T-cell (primary cell): ENCODE measurements at regions not wholly inside any gene's neighbourhood (a gene's known extent, or its start where the extent isn't known, plus 50 kb on each side); places are given as distances from the start of the nearest gene placed in this dataset.
"Not testable (repeated sequence)": the region's sequence is repeated elsewhere in the genome, so short reads cannot be mapped to it uniquely, and the experiment has no call there.

Experiments used
- ATAC-seq, 4 experiments: fragments of 200-7000 bp in 3 of 4; fragments of 150-1000 bp in 1 of 4; cut with Tn5 transposase; replicated peaks in 1 of 4; 1 replicate in 3 of 4; 2 replicates in 1 of 4; pipeline ENCODE4 v1.10.0; 2021; ENCODE audit warnings: moderate library complexity in 3 of 4, mild to moderate bottlenecking in 2 of 4, moderate number of reproducible peaks in 1 of 4
- CTCF ChIA-PET, 2 donors: fragments of 300-600 bp; sonication (Branson Sonifier 250); formaldehyde crosslinking; loops; one replicate each; lab custom pipeline; 2022; ENCODE audit warnings: antibody characterized with exemption in 2 of 2; lab: Charles Lee
- POLR2A ChIA-PET, 2 donors: fragments of 300-600 bp; sonication (Branson Sonifier 250); formaldehyde crosslinking; loops; one replicate each; lab custom pipeline; 2022; ENCODE audit warnings: antibody characterized with exemption in 2 of 2; lab: Charles Lee
- DNase-seq, 35 experiments: peaks; one replicate each; pipeline versions ENCODE4 v3.0.0 to v3.0.0-alpha.2; 2013 to 2023
- H3K27ac ChIP-seq: one replicate; pipeline ENCODE4 v1.5.1; 2013; ENCODE audit warnings: low read length
- H3K27me3 ChIP-seq, 2 experiments: replicated peaks in 1 of 2; 1 replicate in 1 of 2; 2 replicates in 1 of 2; pipeline versions ENCODE4 v1.6.1 to v1.7.0; 2013; ENCODE audit warnings: low read length in 1 of 2, mixed read lengths in 1 of 2; ENCODE audit not compliant: control insufficient read depth in 2 of 2, insufficient read depth in 2 of 2; ENCODE audit errors: extremely low read depth in 1 of 2
- H3K36me3 ChIP-seq, 2 donors: 1 replicate in 1 of 2; 2 replicates in 1 of 2; pipeline versions ENCODE4 v1.6.1 to v1.7.0; 2013; ENCODE audit warnings: low read length in 1 of 2; ENCODE audit not compliant: control insufficient read depth in 2 of 2, insufficient read depth in 1 of 2; ENCODE audit errors: extremely low read depth in 1 of 2
- H3K4me1 ChIP-seq, 2 experiments: 1 replicate in 1 of 2; 2 replicates in 1 of 2; pipeline versions ENCODE4 v1.6.1 to v1.7.0; 2013; ENCODE audit warnings: low read length in 2 of 2, mixed read lengths in 1 of 2; ENCODE audit not compliant: insufficient read depth in 2 of 2, control insufficient read depth in 1 of 2; ENCODE audit errors: extremely low read depth in 1 of 2
- H3K4me3 ChIP-seq, 2 donors: 1 replicate in 1 of 2; 2 replicates in 1 of 2; pipeline versions ENCODE4 v1.5.1 to v1.7.0; 2013; ENCODE audit warnings: mild to moderate bottlenecking in 2 of 2, low read length in 1 of 2, moderate library complexity in 1 of 2; ENCODE audit not compliant: control insufficient read depth in 1 of 2; ENCODE audit errors: extremely low read depth in 1 of 2
- H3K9me3 ChIP-seq: 2 replicates; pipeline ENCODE4 v1.7.0; 2013
- H3K27ac Mint-ChIP-seq, 2 donors: one replicate each; pipeline ENCODE4 v1.8.0; 2020 to 2021; ENCODE audit warnings: mild to moderate bottlenecking in 2 of 2, mixed read lengths in 2 of 2
- H3K27me3 Mint-ChIP-seq, 2 donors: one replicate each; pipeline ENCODE4 v1.8.0; 2021 to 2022; ENCODE audit warnings: mixed read lengths in 2 of 2
- H3K36me3 Mint-ChIP-seq: one replicate; pipeline ENCODE4 v1.8.0; 2021; ENCODE audit warnings: mixed read lengths
- H3K4me1 Mint-ChIP-seq, 3 donors: one replicate each; pipeline ENCODE4 v1.8.0; 2020 to 2022; ENCODE audit warnings: mixed read lengths in 3 of 3, mild to moderate bottlenecking in 1 of 3
- H3K4me3 Mint-ChIP-seq, 3 donors: one replicate each; pipeline ENCODE4 v1.8.0; 2020 to 2022; ENCODE audit warnings: mild to moderate bottlenecking in 3 of 3, mixed read lengths in 3 of 3, moderate library complexity in 3 of 3
- H3K9me3 Mint-ChIP-seq, 3 donors: one replicate each; pipeline ENCODE4 v1.8.0; 2020 to 2022; ENCODE audit warnings: mixed read lengths in 3 of 3
- WGBS: methylation state at CpG from one replicate; pipeline ENCODE4 v1.1.5; 2013; ENCODE audit warnings: missing lambda C conversion rate; ENCODE audit not compliant: insufficient coverage; 5-methylcytosine and 5-hydroxymethylcytosine counted together

- CTCF ChIA-PET, result no interaction called here
- no peaks in the 10 kb centered on the region for H3K36me3 Mint-ChIP-seq
- no peaks in the 10 kb centered on the region for H3K9me3 Mint-ChIP-seq
- H3K4me3 ChIP-seq, result no peak overlapping the region
- H3K4me1 Mint-ChIP-seq, result no peaks in the 10 kb centered on the region
- no CpG with 5 or more reads among the region's 1 CpG for WGBS
- DNase-seq (no peak), ATAC-seq (no peak)
- no peaks in the 10 kb centered on the region for H3K9me3 ChIP-seq
- no peaks in the 10 kb centered on the region for H3K4me1 ChIP-seq
- no peaks in the 10 kb centered on the region for H3K27me3 ChIP-seq
- H3K27me3 Mint-ChIP-seq, result no peaks in the 10 kb centered on the region
- no peaks in the 10 kb centered on the region for H3K36me3 ChIP-seq
- H3K27ac Mint-ChIP-seq, result no peak overlapping the region
- H3K27ac ChIP-seq, result no peak overlapping the region
- no peak overlapping the region for H3K4me3 Mint-ChIP-seq
- POLR2A ChIA-PET, result interaction anchor here in 1 of 2 donors (0.6 kb wide), 1 partner anchor 260 kb away, joined by 3 read pairs; no protein-coding TSS in a partner anchor
Observed at GRCh38 chr6:121595646-121596045, 160.2 kb downstream of the GJA1 start.

- Histone ChIP-seq H3K27me3 (no peaks in the 10 kb centered on the region), H3K27ac (no peak overlapping the region), H3K4me1 (no peaks in the 10 kb centered on the region), H3K4me3 (no peak overlapping the region), H3K36me3 (no peaks in the 10 kb centered on the region), H3K9me3 (no peaks in the 10 kb centered on the region)
- Mint-ChIP-seq H3K27me3 (no peaks in the 10 kb centered on the region), H3K9me3 (no peaks in the 10 kb centered on the region), H3K4me1 (no peaks in the 10 kb centered on the region), H3K4me3 (no peak overlapping the region), H3K27ac (no peak overlapping the region), H3K36me3 (no peaks in the 10 kb centered on the region)
- ATAC-seq (no peak), DNase-seq (no peak)
- 63% methylated on average over 3 of the region's 4 CpGs for WGBS
- ChIA-PET CTCF (no interaction called here), POLR2A (no interaction called here)
Observed at GRCh38 chr6:121596441-121596840, 161.0 kb downstream of the GJA1 start.

GRCh38 chr6:121597654-121598053 is 162.2 kb downstream of the GJA1 start:
- no CpG with 5 or more reads among the region's 3 CpGs for WGBS
- no peak overlapping the region for H3K4me3 Mint-ChIP-seq
- no peaks in the 10 kb centered on the region for H3K36me3 Mint-ChIP-seq
- H3K4me1 ChIP-seq, result no peaks in the 10 kb centered on the region
- no peaks in the 10 kb centered on the region for H3K27me3 ChIP-seq
- H3K4me1 Mint-ChIP-seq, result no peaks in the 10 kb centered on the region
- H3K9me3 ChIP-seq, result no peaks in the 10 kb centered on the region
- ChIA-PET CTCF (no interaction called here), POLR2A (no interaction called here)
- DNase-seq (no peak), ATAC-seq (no peak)
- H3K9me3 Mint-ChIP-seq, result no peaks in the 10 kb centered on the region
- H3K27ac ChIP-seq, result no peak overlapping the region
- H3K36me3 ChIP-seq, result no peaks in the 10 kb centered on the region
- H3K4me3 ChIP-seq, result no peak overlapping the region
- no peak overlapping the region for H3K27ac Mint-ChIP-seq
- no peaks in the 10 kb centered on the region for H3K27me3 Mint-ChIP-seq

GRCh38 chr6:121599331-121599730 is 163.9 kb downstream of the GJA1 start:
- not testable (repeated sequence) for ATAC-seq

GRCh38 chr6:121600389-121601168 is 165.1 kb downstream of the GJA1 start:
- CTCF ChIA-PET, result no interaction called here
- Histone ChIP-seq H3K27me3 (no peaks in the 10 kb centered on the region), H3K36me3 (no peaks in the 10 kb centered on the region), H3K9me3 (no peaks in the 10 kb centered on the region), H3K4me3 (no peak overlapping the region), H3K4me1 (no peaks in the 10 kb centered on the region), H3K27ac (no peak overlapping the region)
- DNase-seq (no peak), ATAC-seq (no peak)
- H3K27me3 Mint-ChIP-seq, result no peaks in the 10 kb centered on the region
- no peak overlapping the region for H3K27ac Mint-ChIP-seq
- no peaks in the 10 kb centered on the region for H3K9me3 Mint-ChIP-seq
- no peaks in the 10 kb centered on the region for H3K36me3 Mint-ChIP-seq
- no peak overlapping the region for H3K4me3 Mint-ChIP-seq
- no peaks in the 10 kb centered on the region for H3K4me1 Mint-ChIP-seq
- WGBS, result 100% methylated on average over 2 of the region's 6 CpGs
- POLR2A ChIA-PET, result no interaction called here

More at GRCh38 chr6:121599331-121599730, 163.9 kb downstream of the GJA1 start:
- H3K27me3 Mint-ChIP-seq, H3K4me1 Mint-ChIP-seq, H3K4me3 ChIP-seq, H3K36me3 Mint-ChIP-seq, H3K27me3 ChIP-seq, H3K27ac ChIP-seq, H3K9me3 ChIP-seq, H3K9me3 Mint-ChIP-seq, DNase-seq, H3K36me3 ChIP-seq, POLR2A ChIA-PET, CTCF ChIA-PET, H3K27ac Mint-ChIP-seq, H3K4me3 Mint-ChIP-seq, H3K4me1 ChIP-seq: not testable (repeated sequence)
- WGBS, result 100% methylated on average over 1 of the region's 6 CpGs

- 33% methylated on average over 1 of the region's 4 CpGs for WGBS
- DNase-seq (no peak), ATAC-seq (no peak)
- H3K9me3 ChIP-seq, result no peaks in the 10 kb centered on the region
- Mint-ChIP-seq H3K4me1 (no peaks in the 10 kb centered on the region), H3K27me3 (no peaks in the 10 kb centered on the region), H3K36me3 (no peaks in the 10 kb centered on the region), H3K9me3 (no peaks in the 10 kb centered on the region), H3K4me3 (no peak overlapping the region), H3K27ac (no peak overlapping the region)
- ChIA-PET POLR2A (no interaction called here), CTCF (no interaction called here)
- H3K36me3 ChIP-seq, result no peaks in the 10 kb centered on the region
- H3K4me3 ChIP-seq, result no peak overlapping the region
- no peaks in the 10 kb centered on the region for H3K27me3 ChIP-seq
- H3K27ac ChIP-seq, result no peak overlapping the region
- H3K4me1 ChIP-seq, result no peaks in the 10 kb centered on the region
Observed at GRCh38 chr6:121603486-121603885, 168.0 kb downstream of the GJA1 start.
